ENCODE measurements at regions not wholly inside any gene's neighbourhood (a gene's known extent, or its start where the extent isn't known, plus 50 kb on each side); places are given as distances from the start of the nearest gene placed in this dataset.

GRCh38 chr2:226669905-226670304 is 129.7 kb downstream of the IRS1 start:
- Mint-ChIP-seq H3K27ac (ENCODE audit: unreplicated experiment) (no peak overlapping the region), H3K36me3 (ENCODE audit: insufficient read depth, unreplicated experiment) (peaks cover 7% of the 10 kb centered on the region), H3K9me3 (ENCODE audit: low read depth, unreplicated experiment) (no peaks in the 10 kb centered on the region), H3K27me3 (ENCODE audit: unreplicated experiment) (no peaks in the 10 kb centered on the region), H3K4me1 (ENCODE audit: low read depth, unreplicated experiment) (peaks cover 49% of the 10 kb centered on the region), H3K4me3 (ENCODE audit: low read depth, unreplicated experiment) (no peak overlapping the region)
- intact Hi-C loops (cut with micrococcal nuclease; ENCODE audit: unreplicated experiment): no loop called here
- TF ChIP-seq CTCF (IDR thresholded peaks at IDR 0.05; ENCODE audit: unreplicated experiment): no peak
- CTCF ChIA-PET: interaction anchor here (0.6 to 1.1 kb wide), 2 partner anchors 18 to 118 kb away, joined by 4 read pairs; no protein-coding TSS in a partner anchor
- no peak for DNase-seq
- BruUV-seq (replicated peaks): no TSS peak

- intact Hi-C loops (cut with micrococcal nuclease; ENCODE audit: unreplicated experiment): no loop called here
- peaks cover 49% of the 10 kb centered on the region for H3K4me1 Mint-ChIP-seq (ENCODE audit: low read depth, unreplicated experiment)
- H3K27ac Mint-ChIP-seq (ENCODE audit: unreplicated experiment): no peak overlapping the region
- no peak for DNase-seq
- TF ChIP-seq CTCF (IDR thresholded peaks at IDR 0.05; ENCODE audit: unreplicated experiment): no peak
- CTCF ChIA-PET: interaction anchor here (1.1 kb wide), 1 partner anchor 17 kb away, joined by 4 read pairs; no protein-coding TSS in a partner anchor
- no peak overlapping the region for H3K4me3 Mint-ChIP-seq (ENCODE audit: low read depth, unreplicated experiment)
- no peaks in the 10 kb centered on the region for H3K9me3 Mint-ChIP-seq (ENCODE audit: low read depth, unreplicated experiment)
- peaks cover 7% of the 10 kb centered on the region for H3K36me3 Mint-ChIP-seq (ENCODE audit: insufficient read depth, unreplicated experiment)
- no TSS peak for BruUV-seq (replicated peaks)
- no peaks in the 10 kb centered on the region for H3K27me3 Mint-ChIP-seq (ENCODE audit: unreplicated experiment)
Measured at GRCh38 chr2:226669249-226669648, 130.4 kb downstream of the IRS1 start.

GRCh38 chr2:226667736-226668135 is 131.9 kb downstream of the IRS1 start:
- Mint-ChIP-seq H3K9me3 (ENCODE audit: low read depth, unreplicated experiment) (no peaks in the 10 kb centered on the region), H3K4me1 (ENCODE audit: low read depth, unreplicated experiment) (peaks cover 36% of the 10 kb centered on the region), H3K4me3 (ENCODE audit: low read depth, unreplicated experiment) (no peak overlapping the region), H3K27ac (ENCODE audit: unreplicated experiment) (no peak overlapping the region), H3K36me3 (ENCODE audit: insufficient read depth, unreplicated experiment) (no peaks in the 10 kb centered on the region), H3K27me3 (ENCODE audit: unreplicated experiment) (no peaks in the 10 kb centered on the region)
- CTCF ChIA-PET: no interaction called here
- intact Hi-C loops (cut with micrococcal nuclease; ENCODE audit: unreplicated experiment): no loop called here
- BruUV-seq (replicated peaks): no TSS peak
- no peak for DNase-seq
- no peak for TF ChIP-seq CTCF (IDR thresholded peaks at IDR 0.05; ENCODE audit: unreplicated experiment)

GRCh38 chr2:226665306-226665831 is 134.3 kb downstream of the IRS1 start:
- Mint-ChIP-seq H3K4me3 (ENCODE audit: low read depth, unreplicated experiment) (no peak overlapping the region), H3K27me3 (ENCODE audit: unreplicated experiment) (no peaks in the 10 kb centered on the region), H3K9me3 (ENCODE audit: low read depth, unreplicated experiment) (no peaks in the 10 kb centered on the region), H3K4me1 (ENCODE audit: low read depth, unreplicated experiment) (peaks cover 40% of the 10 kb centered on the region), H3K27ac (ENCODE audit: unreplicated experiment) (no peak overlapping the region), H3K36me3 (ENCODE audit: insufficient read depth, unreplicated experiment) (no peaks in the 10 kb centered on the region)
- CTCF ChIA-PET: no interaction called here
- no TSS peak for BruUV-seq (replicated peaks)
- intact Hi-C loops (cut with micrococcal nuclease; ENCODE audit: unreplicated experiment): no loop called here
- TF ChIP-seq CTCF (IDR thresholded peaks at IDR 0.05; ENCODE audit: unreplicated experiment): no peak
- no peak for DNase-seq

Measured in Calu3 (cell line).